ENCODE measurements at regions not wholly inside any gene's neighbourhood (a gene's known extent, or its start where the extent isn't known, plus 50 kb on each side); places are given as distances from the start of the nearest gene placed in this dataset.

GRCh38 chr6:82693094-82693493 lies 329.5 kb downstream of the TPBG start:
- no peak overlapping the region for H3K4me2 ChIP-seq (ENCODE audit: low read length, poor library complexity, severe bottlenecking)
- no peak overlapping the region for H2AFZ ChIP-seq (ENCODE audit: low read depth, low read length)
- H3K79me1 ChIP-seq (replicated peaks; ENCODE audit: low read length, poor library complexity, severe bottlenecking) = no peaks in the 10 kb centered on the region
- H4K8ac ChIP-seq (ENCODE audit: low read length) = no peak overlapping the region
- H3K4me3 ChIP-seq (ENCODE audit: insufficient read depth in 1 of 2, low read depth in 1 of 2, low read length in 2 of 2) = no peak overlapping the region
- 65% methylated on average over 1 of the region's 1 CpG for WGBS
- no peaks in the 10 kb centered on the region for H3K4me1 ChIP-seq (ENCODE audit: control insufficient read depth, insufficient read depth, low read depth, low read length)
- no peaks in the 10 kb centered on the region for H3K9me3 ChIP-seq (ENCODE audit: control insufficient read depth, low read length)
- H3K18ac ChIP-seq (ENCODE audit: low read depth in 1 of 2, low read length in 2 of 2) = no peak overlapping the region
- H2BK15ac ChIP-seq (ENCODE audit: low read depth, poor library complexity, severe bottlenecking) = no peak overlapping the region
- H3K14ac ChIP-seq (ENCODE audit: low read length in 2 of 2) = no peak overlapping the region
- H3K4ac ChIP-seq (ENCODE audit: low read depth in 1 of 2, low read length in 2 of 2) = no peak overlapping the region
- no peak overlapping the region for H3K23ac ChIP-seq (ENCODE audit: low read length in 2 of 2)
- H2BK12ac ChIP-seq (ENCODE audit: low read length in 2 of 2) = no peak overlapping the region
- no peaks in the 10 kb centered on the region for H3K27me3 ChIP-seq (ENCODE audit: control insufficient read depth in 1 of 2, insufficient read depth in 1 of 2, low read length in 2 of 2)
- no peak overlapping the region for H4K91ac ChIP-seq (ENCODE audit: low read length)
- no peak for DNase-seq
- H3K27ac ChIP-seq (ENCODE audit: low read length, poor library complexity, severe bottlenecking) = no peak overlapping the region
- no peak overlapping the region for H2AK5ac ChIP-seq (ENCODE audit: low read length, severe bottlenecking)
- H2BK120ac ChIP-seq (ENCODE audit: low read depth, low read length) = no peak overlapping the region
- H3K36me3 ChIP-seq (ENCODE audit: control insufficient read depth in 1 of 2, insufficient read depth in 2 of 2, low read depth in 1 of 2, low read length in 2 of 2) = no peaks in the 10 kb centered on the region
- H2BK5ac ChIP-seq (ENCODE audit: low read depth, low read length, poor library complexity, severe bottlenecking) = no peak overlapping the region
- H3K9ac ChIP-seq (ENCODE audit: low read length) = no peak overlapping the region

GRCh38 chr6:82701341-82701740 lies 337.7 kb downstream of the TPBG start:
- Histone ChIP-seq H4K8ac (ENCODE audit: low read length) (no peak overlapping the region), H3K9ac (ENCODE audit: low read length) (no peak overlapping the region), H3K4me1 (ENCODE audit: control insufficient read depth, insufficient read depth, low read depth, low read length) (no peaks in the 10 kb centered on the region), H2AFZ (ENCODE audit: low read depth, low read length) (no peak overlapping the region), H3K18ac (ENCODE audit: low read depth in 1 of 2, low read length in 2 of 2) (no peak overlapping the region), H3K79me1 (replicated peaks; ENCODE audit: low read length, poor library complexity, severe bottlenecking) (no peaks in the 10 kb centered on the region), H2BK120ac (ENCODE audit: low read depth, low read length) (no peak overlapping the region), H2BK5ac (ENCODE audit: low read depth, low read length, poor library complexity, severe bottlenecking) (no peak overlapping the region), H3K4ac (ENCODE audit: low read depth in 1 of 2, low read length in 2 of 2) (no peak overlapping the region), H3K14ac (ENCODE audit: low read length in 2 of 2) (no peak overlapping the region), H2AK5ac (ENCODE audit: low read length, severe bottlenecking) (no peak overlapping the region), H2BK15ac (ENCODE audit: low read depth, poor library complexity, severe bottlenecking) (no peak overlapping the region), H3K36me3 (ENCODE audit: control insufficient read depth in 1 of 2, insufficient read depth in 2 of 2, low read depth in 1 of 2, low read length in 2 of 2) (no peaks in the 10 kb centered on the region), H3K4me2 (ENCODE audit: low read length, poor library complexity, severe bottlenecking) (no peak overlapping the region), H3K23ac (ENCODE audit: low read length in 2 of 2) (no peak overlapping the region), H2BK12ac (ENCODE audit: low read length in 2 of 2) (no peak overlapping the region), H3K4me3 (ENCODE audit: insufficient read depth in 1 of 2, low read depth in 1 of 2, low read length in 2 of 2) (no peak overlapping the region), H3K27ac (ENCODE audit: low read length, poor library complexity, severe bottlenecking) (no peak overlapping the region), H3K9me3 (ENCODE audit: control insufficient read depth, low read length) (no peaks in the 10 kb centered on the region), H3K27me3 (ENCODE audit: control insufficient read depth in 1 of 2, insufficient read depth in 1 of 2, low read length in 2 of 2) (no peaks in the 10 kb centered on the region), H4K91ac (ENCODE audit: low read length) (no peak overlapping the region)
- WGBS = 95% methylated on average over 2 of the region's 3 CpGs
- no peak for DNase-seq

- no peak overlapping the region for H4K8ac ChIP-seq (ENCODE audit: low read length)
- H3K79me1 ChIP-seq (replicated peaks; ENCODE audit: low read length, poor library complexity, severe bottlenecking) = no peaks in the 10 kb centered on the region
- H3K9ac ChIP-seq (ENCODE audit: low read length) = no peak overlapping the region
- H2BK5ac ChIP-seq (ENCODE audit: low read depth, low read length, poor library complexity, severe bottlenecking) = no peak overlapping the region
- H2BK15ac ChIP-seq (ENCODE audit: low read depth, poor library complexity, severe bottlenecking) = no peak overlapping the region
- H3K23ac ChIP-seq (ENCODE audit: low read length in 2 of 2) = no peak overlapping the region
- no peak overlapping the region for H3K18ac ChIP-seq (ENCODE audit: low read depth in 1 of 2, low read length in 2 of 2)
- H3K27me3 ChIP-seq (ENCODE audit: control insufficient read depth in 1 of 2, insufficient read depth in 1 of 2, low read length in 2 of 2) = no peaks in the 10 kb centered on the region
- no peak overlapping the region for H2AK5ac ChIP-seq (ENCODE audit: low read length, severe bottlenecking)
- DNase-seq = no peak
- no peak overlapping the region for H3K14ac ChIP-seq (ENCODE audit: low read length in 2 of 2)
- no peaks in the 10 kb centered on the region for H3K36me3 ChIP-seq (ENCODE audit: control insufficient read depth in 1 of 2, insufficient read depth in 2 of 2, low read depth in 1 of 2, low read length in 2 of 2)
- no peak overlapping the region for H3K4ac ChIP-seq (ENCODE audit: low read depth in 1 of 2, low read length in 2 of 2)
- H3K4me3 ChIP-seq (ENCODE audit: insufficient read depth in 1 of 2, low read depth in 1 of 2, low read length in 2 of 2) = no peak overlapping the region
- H2BK120ac ChIP-seq (ENCODE audit: low read depth, low read length) = no peak overlapping the region
- no peak overlapping the region for H3K27ac ChIP-seq (ENCODE audit: low read length, poor library complexity, severe bottlenecking)
- WGBS = 92% methylated on average over 3 of the region's 3 CpGs
- H3K4me1 ChIP-seq (ENCODE audit: control insufficient read depth, insufficient read depth, low read depth, low read length) = no peaks in the 10 kb centered on the region
- H3K9me3 ChIP-seq (ENCODE audit: control insufficient read depth, low read length) = no peaks in the 10 kb centered on the region
- no peak overlapping the region for H3K4me2 ChIP-seq (ENCODE audit: low read length, poor library complexity, severe bottlenecking)
- no peak overlapping the region for H2BK12ac ChIP-seq (ENCODE audit: low read length in 2 of 2)
- H4K91ac ChIP-seq (ENCODE audit: low read length) = no peak overlapping the region
- H2AFZ ChIP-seq (ENCODE audit: low read depth, low read length) = no peak overlapping the region
These were observed 339.0 kb downstream of the TPBG start for GRCh38 chr6:82702574-82702973.

- Histone ChIP-seq H2BK12ac (ENCODE audit: low read length in 2 of 2) (no peak overlapping the region), H3K36me3 (ENCODE audit: control insufficient read depth in 1 of 2, insufficient read depth in 2 of 2, low read depth in 1 of 2, low read length in 2 of 2) (no peaks in the 10 kb centered on the region), H4K91ac (ENCODE audit: low read length) (no peak overlapping the region), H3K9me3 (ENCODE audit: control insufficient read depth, low read length) (no peaks in the 10 kb centered on the region), H3K79me1 (replicated peaks; ENCODE audit: low read length, poor library complexity, severe bottlenecking) (no peaks in the 10 kb centered on the region), H2BK120ac (ENCODE audit: low read depth, low read length) (no peak overlapping the region), H2AK5ac (ENCODE audit: low read length, severe bottlenecking) (no peak overlapping the region), H3K4ac (ENCODE audit: low read depth in 1 of 2, low read length in 2 of 2) (no peak overlapping the region), H3K9ac (ENCODE audit: low read length) (no peak overlapping the region), H3K27ac (ENCODE audit: low read length, poor library complexity, severe bottlenecking) (no peak overlapping the region), H3K4me2 (ENCODE audit: low read length, poor library complexity, severe bottlenecking) (no peak overlapping the region), H3K27me3 (ENCODE audit: control insufficient read depth in 1 of 2, insufficient read depth in 1 of 2, low read length in 2 of 2) (no peaks in the 10 kb centered on the region), H3K4me1 (ENCODE audit: control insufficient read depth, insufficient read depth, low read depth, low read length) (no peaks in the 10 kb centered on the region), H3K4me3 (ENCODE audit: insufficient read depth in 1 of 2, low read depth in 1 of 2, low read length in 2 of 2) (no peak overlapping the region), H2BK5ac (ENCODE audit: low read depth, low read length, poor library complexity, severe bottlenecking) (no peak overlapping the region), H4K8ac (ENCODE audit: low read length) (no peak overlapping the region), H3K23ac (ENCODE audit: low read length in 2 of 2) (no peak overlapping the region), H3K14ac (ENCODE audit: low read length in 2 of 2) (no peak overlapping the region), H2AFZ (ENCODE audit: low read depth, low read length) (no peak overlapping the region), H2BK15ac (ENCODE audit: low read depth, poor library complexity, severe bottlenecking) (no peak overlapping the region), H3K18ac (ENCODE audit: low read depth in 1 of 2, low read length in 2 of 2) (no peak overlapping the region)
- whole genome bisulfite sequencing = 82% methylated on average over 4 of the region's 4 CpGs
- DNase-seq = no peak
These were observed 339.6 kb downstream of the TPBG start for GRCh38 chr6:82703230-82703629.

All from mesenchymal stem cell (in vitro differentiated cells and primary cell).